B cell (primary cell): ENCODE measurements at regions not wholly inside any gene's neighbourhood (a gene's known extent, or its start where the extent isn't known, plus 50 kb on each side); places are given as distances from the start of the nearest gene placed in this dataset.

Experiments used
- ATAC-seq: fragments of 200-7000 bp; cut with Tn5 transposase; one replicate; pipeline ENCODE4 v1.10.0; 2021; ENCODE audit warnings: low read depth, mild to moderate bottlenecking, moderate number of reproducible peaks, moderate library complexity
- CTCF ChIA-PET: fragments of 350-600 bp; sonication (Branson Sonifier 250); formaldehyde crosslinking; loops from one replicate; lab custom pipeline; 2021; ENCODE audit warnings: antibody characterized with exemption, inconsistent platforms; lab: Charles Lee
- POLR2A ChIA-PET: fragments of 350-600 bp; sonication (Branson Sonifier 250); formaldehyde crosslinking; loops from one replicate; lab custom pipeline; 2021; ENCODE audit warnings: antibody characterized with exemption; lab: Charles Lee
- DNase-seq: peaks from one replicate; pipeline ENCODE4 v3.0.0; 2013
- H2AFZ ChIP-seq: 2 replicates; pipeline ENCODE4 v1.6.1; 2012; ENCODE audit warnings: mild to moderate bottlenecking, low read depth, low read length; ENCODE audit not compliant: insufficient read depth, poor library complexity, severe bottlenecking
- H3K27ac ChIP-seq, 2 donors: 1 replicate in 1 of 2; 2 replicates in 1 of 2; pipeline ENCODE4 v1.5.1; 2012 to 2013; ENCODE audit warnings: low read length in 2 of 2, mild to moderate bottlenecking in 2 of 2, moderate library complexity in 1 of 2
- H3K27me3 ChIP-seq, 4 experiments: fragments of 200-600 bp in 1 of 4; sonication (generic) in 1 of 4; replicated peaks in 1 of 4; 1 replicate in 2 of 4; 2 replicates in 2 of 4; pipeline versions ENCODE4 v1.6.1 to v1.7.0; 2013 to 2016; ENCODE audit warnings: low read length in 3 of 4, mild to moderate bottlenecking in 2 of 4, mixed read lengths in 1 of 4, moderate library complexity in 1 of 4; ENCODE audit not compliant: insufficient read depth in 4 of 4, control insufficient read depth in 3 of 4; ENCODE audit errors: control extremely low read depth in 1 of 4
- H3K36me3 ChIP-seq, 2 experiments: replicated peaks in 1 of 2; 1 replicate in 1 of 2; 2 replicates in 1 of 2; pipeline versions ENCODE4 v1.6.1 to v1.7.1; 2013; ENCODE audit warnings: low read length in 1 of 2; ENCODE audit not compliant: insufficient read depth in 2 of 2, control insufficient read depth in 1 of 2; ENCODE audit errors: control extremely low read depth in 1 of 2, extremely low read depth in 1 of 2
- H3K4me1 ChIP-seq, 2 donors: fragments of 200-600 bp in 1 of 2; sonication (generic) in 1 of 2; 1 replicate in 1 of 2; 2 replicates in 1 of 2; pipeline versions ENCODE4 v1.5.1 to v1.6.1; 2013 to 2017; ENCODE audit warnings: low read length in 2 of 2; ENCODE audit not compliant: control insufficient read depth in 2 of 2, insufficient read depth in 2 of 2
- H3K4me2 ChIP-seq: replicated peaks from 2 replicates; pipeline ENCODE3; 2012; ENCODE audit warnings: mild to moderate bottlenecking, low read depth, low read length; ENCODE audit not compliant: poor library complexity, severe bottlenecking
- H3K4me3 ChIP-seq, 5 experiments: fragments of 200-600 bp in 1 of 5; sonication (generic) in 1 of 5; 1 replicate in 3 of 5; 2 replicates in 2 of 5; pipeline versions ENCODE4 v1.5.1 to v1.7.0; 2011 to 2016; ENCODE audit warnings: low read length in 4 of 5, mild to moderate bottlenecking in 4 of 5, low read depth in 2 of 5, control low read depth in 1 of 5, moderate library complexity in 1 of 5; ENCODE audit not compliant: insufficient read depth in 1 of 5; ENCODE audit errors: control extremely low read depth in 1 of 5, extremely low read depth in 1 of 5
- H3K79me2 ChIP-seq: fragments of 200-600 bp; sonication (generic); one replicate; pipeline ENCODE4 v1.6.0; 2016; ENCODE audit warnings: low read length; ENCODE audit not compliant: control insufficient read depth, insufficient read depth
- H3K9ac ChIP-seq: fragments of 200-600 bp; sonication (generic); 2 replicates; pipeline ENCODE4 v1.6.1; 2017; ENCODE audit warnings: mild to moderate bottlenecking, low read length, moderate library complexity
- H3K9me3 ChIP-seq, 3 donors: one replicate each; pipeline versions ENCODE4 v1.6.1 to v1.7.1; 2013; ENCODE audit warnings: low read length in 2 of 3; ENCODE audit not compliant: control insufficient read depth in 2 of 3, insufficient read depth in 1 of 3; ENCODE audit errors: control extremely low read depth in 1 of 3
- H4K20me1 ChIP-seq: 2 replicates; pipeline ENCODE4 v1.6.0; 2012; ENCODE audit warnings: mild to moderate bottlenecking, low read length; ENCODE audit not compliant: insufficient read depth, control insufficient read depth, poor library complexity, severe bottlenecking
- H3K27ac Mint-ChIP-seq: one replicate; pipeline ENCODE4 v1.8.0; 2021; ENCODE audit warnings: mixed read lengths
- H3K27me3 Mint-ChIP-seq: one replicate; pipeline ENCODE4 v1.8.0; 2021; ENCODE audit warnings: mixed read lengths
- H3K4me1 Mint-ChIP-seq: one replicate; pipeline ENCODE4 v1.8.0; 2021; ENCODE audit warnings: mixed read lengths
- H3K4me3 Mint-ChIP-seq: one replicate; pipeline ENCODE4 v1.8.0; 2021; ENCODE audit warnings: mixed read lengths
- H3K9me3 Mint-ChIP-seq: one replicate; pipeline ENCODE4 v1.8.0; 2022; ENCODE audit warnings: mixed read lengths; ENCODE audit not compliant: insufficient read depth
- EZH2 ChIP-seq: IDR thresholded peaks from 2 replicates; pipeline ENCODE4 v1.6.1; 2012; ENCODE audit warnings: borderline replicate concordance, low read depth, mild to moderate bottlenecking, moderate library complexity, low read length; ENCODE audit not compliant: insufficient read depth, poor library complexity, severe bottlenecking
- WGBS: methylation state at CpG from one replicate; pipeline ENCODE4 v1.1.5; 2013; ENCODE audit warnings: missing lambda C conversion rate; ENCODE audit not compliant: insufficient coverage; 5-methylcytosine and 5-hydroxymethylcytosine counted together
- intact Hi-C: fragments of 100-400 bp; cut with micrococcal nuclease; formaldehyde crosslinking; loops from one replicate; pipeline ENCODE4 v1.10.0; 2022
- TF ChIP-seq, protein P1 (sequence below): fragments of 200-600 bp; IDR thresholded peaks from one replicate; pipeline ENCODE4 v1.8.0; 2022; ENCODE audit warnings: antibody characterized with exemption, mild to moderate bottlenecking

- Histone ChIP-seq H3K79me2 (no peaks in the 10 kb centered on the region), H3K9me3 (peaks cover 0 to 5% (median 0%) of the 10 kb centered on the region in 3 donors), H3K9ac (no peak overlapping the region), H3K4me3 (no peak overlapping the region), H3K27ac (no peak overlapping the region), H3K4me2 (no peak overlapping the region), H4K20me1 (no peaks in the 10 kb centered on the region), H2AFZ (no peak overlapping the region), H3K4me1 (no peaks in the 10 kb centered on the region), H3K36me3 (no peaks in the 10 kb centered on the region), H3K27me3 (no peaks in the 10 kb centered on the region)
- Mint-ChIP-seq H3K9me3 (no peaks in the 10 kb centered on the region), H3K27ac (no peak overlapping the region), H3K4me1 (no peaks in the 10 kb centered on the region), H3K27me3 (no peaks in the 10 kb centered on the region), H3K4me3 (no peak overlapping the region)
- no peak for ATAC-seq
- POLR2A ChIA-PET, result no interaction called here
- WGBS, result no CpG with 5 or more reads among the region's 4 CpGs
- intact Hi-C loops, result no loop called here
- DNase-seq, result no peak
- TF ChIP-seq, protein P1, sequence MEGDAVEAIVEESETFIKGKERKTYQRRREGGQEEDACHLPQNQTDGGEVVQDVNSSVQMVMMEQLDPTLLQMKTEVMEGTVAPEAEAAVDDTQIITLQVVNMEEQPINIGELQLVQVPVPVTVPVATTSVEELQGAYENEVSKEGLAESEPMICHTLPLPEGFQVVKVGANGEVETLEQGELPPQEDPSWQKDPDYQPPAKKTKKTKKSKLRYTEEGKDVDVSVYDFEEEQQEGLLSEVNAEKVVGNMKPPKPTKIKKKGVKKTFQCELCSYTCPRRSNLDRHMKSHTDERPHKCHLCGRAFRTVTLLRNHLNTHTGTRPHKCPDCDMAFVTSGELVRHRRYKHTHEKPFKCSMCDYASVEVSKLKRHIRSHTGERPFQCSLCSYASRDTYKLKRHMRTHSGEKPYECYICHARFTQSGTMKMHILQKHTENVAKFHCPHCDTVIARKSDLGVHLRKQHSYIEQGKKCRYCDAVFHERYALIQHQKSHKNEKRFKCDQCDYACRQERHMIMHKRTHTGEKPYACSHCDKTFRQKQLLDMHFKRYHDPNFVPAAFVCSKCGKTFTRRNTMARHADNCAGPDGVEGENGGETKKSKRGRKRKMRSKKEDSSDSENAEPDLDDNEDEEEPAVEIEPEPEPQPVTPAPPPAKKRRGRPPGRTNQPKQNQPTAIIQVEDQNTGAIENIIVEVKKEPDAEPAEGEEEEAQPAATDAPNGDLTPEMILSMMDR, result no peak
- no peak for TF ChIP-seq EZH2
- CTCF ChIA-PET, result no interaction called here
These were observed 122.8 kb downstream of the RASSF9 start for GRCh38 chr12:85713373-85713772.

- no peak for TF ChIP-seq EZH2
- TF ChIP-seq, protein P1, result no peak
- H3K9ac ChIP-seq, result no peak overlapping the region
- no peaks in the 10 kb centered on the region for H3K4me1 ChIP-seq
- H3K36me3 ChIP-seq, result no peaks in the 10 kb centered on the region
- no CpG with 5 or more reads among the region's 1 CpG for WGBS
- Mint-ChIP-seq H3K27me3 (no peaks in the 10 kb centered on the region), H3K27ac (no peak overlapping the region), H3K9me3 (no peaks in the 10 kb centered on the region), H3K4me1 (no peaks in the 10 kb centered on the region), H3K4me3 (no peak overlapping the region)
- H3K27ac ChIP-seq, result no peak overlapping the region
- no peaks in the 10 kb centered on the region for H3K79me2 ChIP-seq
- no peaks in the 10 kb centered on the region for H4K20me1 ChIP-seq
- POLR2A ChIA-PET, result no interaction called here
- DNase-seq (no peak), ATAC-seq (no peak)
- no peaks in the 10 kb centered on the region for H3K27me3 ChIP-seq
- peaks cover 0 to 5% (median 2%) of the 10 kb centered on the region in 3 donors for H3K9me3 ChIP-seq
- intact Hi-C loops, result no loop called here
- H3K4me2 ChIP-seq, result no peak overlapping the region
- CTCF ChIA-PET, result no interaction called here
- H2AFZ ChIP-seq, result no peak overlapping the region
- H3K4me3 ChIP-seq, result no peak overlapping the region
These were observed 121.8 kb downstream of the RASSF9 start for GRCh38 chr12:85714425-85714824.
